B cell (primary cell): ENCODE measurements at regions not wholly inside any gene's neighbourhood (a gene's known extent, or its start where the extent isn't known, plus 50 kb on each side); places are given as distances from the start of the nearest gene placed in this dataset.

Source experiments
- ATAC-seq: fragments of 200-7000 bp; cut with Tn5 transposase; one replicate; pipeline ENCODE4 v1.10.0; 2021; ENCODE audit warnings: low read depth, mild to moderate bottlenecking, moderate number of reproducible peaks, moderate library complexity
- CTCF ChIA-PET: fragments of 350-600 bp; sonication (Branson Sonifier 250); formaldehyde crosslinking; loops from one replicate; lab custom pipeline; 2021; ENCODE audit warnings: antibody characterized with exemption, inconsistent platforms; lab: Charles Lee
- POLR2A ChIA-PET: fragments of 350-600 bp; sonication (Branson Sonifier 250); formaldehyde crosslinking; loops from one replicate; lab custom pipeline; 2021; ENCODE audit warnings: antibody characterized with exemption; lab: Charles Lee
- DNase-seq: peaks from one replicate; pipeline ENCODE4 v3.0.0; 2013
- H2AFZ ChIP-seq: 2 replicates; pipeline ENCODE4 v1.6.1; 2012; ENCODE audit warnings: mild to moderate bottlenecking, low read depth, low read length; ENCODE audit not compliant: insufficient read depth, poor library complexity, severe bottlenecking
- H3K27ac ChIP-seq, 2 donors: 1 replicate in 1 of 2; 2 replicates in 1 of 2; pipeline ENCODE4 v1.5.1; 2012 to 2013; ENCODE audit warnings: low read length in 2 of 2, mild to moderate bottlenecking in 2 of 2, moderate library complexity in 1 of 2
- H3K27me3 ChIP-seq, 4 experiments: fragments of 200-600 bp in 1 of 4; sonication (generic) in 1 of 4; replicated peaks in 1 of 4; 1 replicate in 2 of 4; 2 replicates in 2 of 4; pipeline versions ENCODE4 v1.6.1 to v1.7.0; 2013 to 2016; ENCODE audit warnings: low read length in 3 of 4, mild to moderate bottlenecking in 2 of 4, mixed read lengths in 1 of 4, moderate library complexity in 1 of 4; ENCODE audit not compliant: insufficient read depth in 4 of 4, control insufficient read depth in 3 of 4; ENCODE audit errors: control extremely low read depth in 1 of 4
- H3K36me3 ChIP-seq, 2 experiments: replicated peaks in 1 of 2; 1 replicate in 1 of 2; 2 replicates in 1 of 2; pipeline versions ENCODE4 v1.6.1 to v1.7.1; 2013; ENCODE audit warnings: low read length in 1 of 2; ENCODE audit not compliant: insufficient read depth in 2 of 2, control insufficient read depth in 1 of 2; ENCODE audit errors: control extremely low read depth in 1 of 2, extremely low read depth in 1 of 2
- H3K4me1 ChIP-seq, 2 donors: fragments of 200-600 bp in 1 of 2; sonication (generic) in 1 of 2; 1 replicate in 1 of 2; 2 replicates in 1 of 2; pipeline versions ENCODE4 v1.5.1 to v1.6.1; 2013 to 2017; ENCODE audit warnings: low read length in 2 of 2; ENCODE audit not compliant: control insufficient read depth in 2 of 2, insufficient read depth in 2 of 2
- H3K4me2 ChIP-seq: replicated peaks from 2 replicates; pipeline ENCODE3; 2012; ENCODE audit warnings: mild to moderate bottlenecking, low read depth, low read length; ENCODE audit not compliant: poor library complexity, severe bottlenecking
- H3K4me3 ChIP-seq, 5 experiments: fragments of 200-600 bp in 1 of 5; sonication (generic) in 1 of 5; 1 replicate in 3 of 5; 2 replicates in 2 of 5; pipeline versions ENCODE4 v1.5.1 to v1.7.0; 2011 to 2016; ENCODE audit warnings: low read length in 4 of 5, mild to moderate bottlenecking in 4 of 5, low read depth in 2 of 5, control low read depth in 1 of 5, moderate library complexity in 1 of 5; ENCODE audit not compliant: insufficient read depth in 1 of 5; ENCODE audit errors: control extremely low read depth in 1 of 5, extremely low read depth in 1 of 5
- H3K79me2 ChIP-seq: fragments of 200-600 bp; sonication (generic); one replicate; pipeline ENCODE4 v1.6.0; 2016; ENCODE audit warnings: low read length; ENCODE audit not compliant: control insufficient read depth, insufficient read depth
- H3K9ac ChIP-seq: fragments of 200-600 bp; sonication (generic); 2 replicates; pipeline ENCODE4 v1.6.1; 2017; ENCODE audit warnings: mild to moderate bottlenecking, low read length, moderate library complexity
- H3K9me3 ChIP-seq, 3 donors: one replicate each; pipeline versions ENCODE4 v1.6.1 to v1.7.1; 2013; ENCODE audit warnings: low read length in 2 of 3; ENCODE audit not compliant: control insufficient read depth in 2 of 3, insufficient read depth in 1 of 3; ENCODE audit errors: control extremely low read depth in 1 of 3
- H4K20me1 ChIP-seq: 2 replicates; pipeline ENCODE4 v1.6.0; 2012; ENCODE audit warnings: mild to moderate bottlenecking, low read length; ENCODE audit not compliant: insufficient read depth, control insufficient read depth, poor library complexity, severe bottlenecking
- H3K27ac Mint-ChIP-seq: one replicate; pipeline ENCODE4 v1.8.0; 2021; ENCODE audit warnings: mixed read lengths
- H3K27me3 Mint-ChIP-seq: one replicate; pipeline ENCODE4 v1.8.0; 2021; ENCODE audit warnings: mixed read lengths
- H3K4me1 Mint-ChIP-seq: one replicate; pipeline ENCODE4 v1.8.0; 2021; ENCODE audit warnings: mixed read lengths
- H3K4me3 Mint-ChIP-seq: one replicate; pipeline ENCODE4 v1.8.0; 2021; ENCODE audit warnings: mixed read lengths
- H3K9me3 Mint-ChIP-seq: one replicate; pipeline ENCODE4 v1.8.0; 2022; ENCODE audit warnings: mixed read lengths; ENCODE audit not compliant: insufficient read depth
- EZH2 ChIP-seq: IDR thresholded peaks from 2 replicates; pipeline ENCODE4 v1.6.1; 2012; ENCODE audit warnings: borderline replicate concordance, low read depth, mild to moderate bottlenecking, moderate library complexity, low read length; ENCODE audit not compliant: insufficient read depth, poor library complexity, severe bottlenecking
- WGBS: methylation state at CpG from one replicate; pipeline ENCODE4 v1.1.5; 2013; ENCODE audit warnings: missing lambda C conversion rate; ENCODE audit not compliant: insufficient coverage; 5-methylcytosine and 5-hydroxymethylcytosine counted together
- intact Hi-C: fragments of 100-400 bp; cut with micrococcal nuclease; formaldehyde crosslinking; loops from one replicate; pipeline ENCODE4 v1.10.0; 2022
- TF ChIP-seq, protein P1 (sequence below): fragments of 200-600 bp; IDR thresholded peaks from one replicate; pipeline ENCODE4 v1.8.0; 2022; ENCODE audit warnings: antibody characterized with exemption, mild to moderate bottlenecking

GRCh38 chr3:54008744-54009143 is 113.6 kb upstream of the CACNA2D3 start:
- DNase-seq (no peak), ATAC-seq (no peak)
- Histone ChIP-seq H3K27me3 (peaks cover 0 to 5% (median 0%) of the 10 kb centered on the region in 4 experiments), H3K4me2 (no peak overlapping the region), H3K9me3 (peaks cover 0 to 2% (median 0%) of the 10 kb centered on the region in 3 donors), H3K4me1 (no peaks in the 10 kb centered on the region), H2AFZ (no peak overlapping the region), H3K4me3 (no peak overlapping the region), H3K9ac (no peak overlapping the region), H3K27ac (no peak overlapping the region), H3K79me2 (no peaks in the 10 kb centered on the region), H3K36me3 (no peaks in the 10 kb centered on the region), H4K20me1 (no peaks in the 10 kb centered on the region)
- POLR2A ChIA-PET = no interaction called here
- no peaks in the 10 kb centered on the region for H3K4me1 Mint-ChIP-seq
- intact Hi-C loops = no loop called here
- no peak for TF ChIP-seq EZH2
- TF ChIP-seq, protein P1, sequence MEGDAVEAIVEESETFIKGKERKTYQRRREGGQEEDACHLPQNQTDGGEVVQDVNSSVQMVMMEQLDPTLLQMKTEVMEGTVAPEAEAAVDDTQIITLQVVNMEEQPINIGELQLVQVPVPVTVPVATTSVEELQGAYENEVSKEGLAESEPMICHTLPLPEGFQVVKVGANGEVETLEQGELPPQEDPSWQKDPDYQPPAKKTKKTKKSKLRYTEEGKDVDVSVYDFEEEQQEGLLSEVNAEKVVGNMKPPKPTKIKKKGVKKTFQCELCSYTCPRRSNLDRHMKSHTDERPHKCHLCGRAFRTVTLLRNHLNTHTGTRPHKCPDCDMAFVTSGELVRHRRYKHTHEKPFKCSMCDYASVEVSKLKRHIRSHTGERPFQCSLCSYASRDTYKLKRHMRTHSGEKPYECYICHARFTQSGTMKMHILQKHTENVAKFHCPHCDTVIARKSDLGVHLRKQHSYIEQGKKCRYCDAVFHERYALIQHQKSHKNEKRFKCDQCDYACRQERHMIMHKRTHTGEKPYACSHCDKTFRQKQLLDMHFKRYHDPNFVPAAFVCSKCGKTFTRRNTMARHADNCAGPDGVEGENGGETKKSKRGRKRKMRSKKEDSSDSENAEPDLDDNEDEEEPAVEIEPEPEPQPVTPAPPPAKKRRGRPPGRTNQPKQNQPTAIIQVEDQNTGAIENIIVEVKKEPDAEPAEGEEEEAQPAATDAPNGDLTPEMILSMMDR = no peak
- peaks cover 11% of the 10 kb centered on the region for H3K27me3 Mint-ChIP-seq
- 94% methylated on average over 2 of the region's 2 CpGs for WGBS
- CTCF ChIA-PET = interaction anchor here (1.1 kb wide), 1 partner anchor 9 kb away, joined by 3 read pairs; no protein-coding TSS in a partner anchor
- H3K9me3 Mint-ChIP-seq = no peaks in the 10 kb centered on the region
- no peak overlapping the region for H3K27ac Mint-ChIP-seq
- H3K4me3 Mint-ChIP-seq = no peak overlapping the region

DNA sequence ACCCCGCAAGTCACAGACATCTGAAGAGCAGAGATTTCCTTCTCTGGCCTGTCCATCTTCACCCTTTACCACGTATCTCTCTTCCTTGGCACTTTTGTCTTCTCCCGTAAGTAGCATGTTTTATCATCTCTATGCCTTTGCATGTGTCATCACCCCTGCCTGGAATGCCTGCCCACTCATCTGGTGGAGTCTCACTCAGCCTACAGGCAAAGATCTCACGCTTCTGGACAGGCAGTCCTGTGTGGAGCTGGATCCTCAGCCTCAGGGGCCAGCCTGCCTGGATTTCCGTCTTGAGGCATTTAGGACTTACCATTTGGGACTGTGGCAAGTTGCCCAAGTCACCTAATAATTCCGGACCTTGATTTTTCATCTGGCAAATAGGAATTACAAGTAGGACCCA is 114.3 kb upstream of the CACNA2D3 start:
- H2AFZ ChIP-seq = no peak overlapping the region
- TF ChIP-seq, protein P1 = no peak
- no peak for TF ChIP-seq EZH2
- POLR2A ChIA-PET = no interaction called here
- Mint-ChIP-seq H3K27ac (no peak overlapping the region), H3K4me3 (no peak overlapping the region), H3K9me3 (no peaks in the 10 kb centered on the region), H3K4me1 (no peaks in the 10 kb centered on the region), H3K27me3 (peaks cover 5% of the 10 kb centered on the region)
- H3K27ac ChIP-seq = no peak overlapping the region
- no peak overlapping the region for H3K4me2 ChIP-seq
- no peaks in the 10 kb centered on the region for H4K20me1 ChIP-seq
- H3K4me3 ChIP-seq = no peak overlapping the region
- H3K79me2 ChIP-seq = no peaks in the 10 kb centered on the region
- no peaks in the 10 kb centered on the region for H3K4me1 ChIP-seq
- WGBS = 74% methylated on average over 4 of the region's 6 CpGs
- peaks cover 0 to 2% (median 0%) of the 10 kb centered on the region in 3 donors for H3K9me3 ChIP-seq
- intact Hi-C loops = no loop called here
- H3K9ac ChIP-seq = no peak overlapping the region
- CTCF ChIA-PET = interaction anchor here (1.1 kb wide), 1 partner anchor 8 kb away, joined by 3 read pairs; no protein-coding TSS in a partner anchor
- DNase-seq (no peak), ATAC-seq (no peak)
- H3K36me3 ChIP-seq = no peaks in the 10 kb centered on the region
- peaks cover 0 to 5% (median 0%) of the 10 kb centered on the region in 4 experiments for H3K27me3 ChIP-seq
